ENCODE measurements at regions not wholly inside any gene's neighbourhood (a gene's known extent, or its start where the extent isn't known, plus 50 kb on each side); places are given as distances from the start of the nearest gene placed in this dataset.
A peak's percentile ranks its signal among the peaks of the same experiment; 100 is the strongest.
"Not testable (repeated sequence)": the region's sequence is repeated elsewhere in the genome, so short reads cannot be mapped to it uniquely, and the experiment has no call there.

DNA sequence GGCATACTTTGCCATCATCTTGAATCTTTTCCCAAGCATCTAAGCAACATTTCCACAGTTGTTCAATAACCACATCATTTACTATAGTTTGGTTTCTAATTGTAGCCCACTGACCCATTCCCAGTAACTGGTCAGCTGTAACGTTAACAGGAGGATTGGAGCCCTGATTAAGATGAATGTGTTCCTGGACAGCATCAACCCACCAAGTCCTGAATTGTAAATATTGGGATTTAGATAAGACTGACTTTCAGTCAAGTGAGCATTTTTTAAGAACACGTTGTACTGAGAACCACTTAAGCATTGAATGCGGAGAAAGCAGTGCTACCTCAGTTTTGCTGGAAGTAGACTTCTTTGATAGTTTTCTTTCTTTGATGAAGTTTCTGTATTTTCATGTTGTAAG, 53.3 kb upstream of the ARL4D start:
- not testable (repeated sequence) for DNase-seq (ENCODE audit: low read depth)

GRCh38 chr17:43344685-43345084, 54.1 kb upstream of the ARL4D start:
- DNase-seq (ENCODE audit: low read depth), result no peak

GRCh38 chr17:43342589-43342890, 56.3 kb upstream of the ARL4D start:
- no peak for DNase-seq (ENCODE audit: low read depth)

- no peak for DNase-seq (ENCODE audit: low read depth)
Observed at GRCh38 chr17:43341715-43342588, 56.8 kb upstream of the ARL4D start.

DNA sequence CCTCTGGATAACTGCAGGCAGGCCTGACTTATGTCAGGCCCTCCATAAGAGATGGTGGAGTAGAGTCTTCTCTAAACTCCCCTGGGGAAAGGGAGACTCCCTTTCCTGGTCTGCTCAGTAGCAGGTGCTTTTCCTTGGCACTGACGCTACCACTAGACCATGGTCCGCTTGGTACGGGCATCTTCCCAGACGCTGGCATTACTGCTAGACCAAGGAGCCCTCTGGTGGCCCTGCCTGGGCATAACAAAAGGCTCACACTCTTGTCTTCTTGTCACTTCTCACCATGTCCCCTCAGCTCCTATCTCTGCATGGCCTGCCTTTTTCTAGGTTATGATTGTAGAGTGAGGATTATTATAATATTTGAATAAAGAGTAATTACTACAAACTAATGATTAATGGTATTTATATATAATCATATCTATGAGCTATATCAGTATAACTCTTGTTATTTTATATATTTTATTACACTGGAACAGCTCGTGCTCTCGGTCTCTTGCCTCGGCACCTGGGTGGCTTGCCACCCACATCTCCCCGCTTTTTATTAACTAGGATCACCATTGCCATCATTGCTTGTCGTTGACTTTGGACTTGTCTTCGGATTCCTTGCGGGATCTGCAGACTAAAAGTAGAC, 59.8 kb upstream of the ARL4D start:
- DNase-seq (ENCODE audit: low read depth), result peak; percentile 54

GRCh38 chr17:43337684-43338428, 60.9 kb upstream of the ARL4D start:
- no peak for DNase-seq (ENCODE audit: low read depth)

DNA sequence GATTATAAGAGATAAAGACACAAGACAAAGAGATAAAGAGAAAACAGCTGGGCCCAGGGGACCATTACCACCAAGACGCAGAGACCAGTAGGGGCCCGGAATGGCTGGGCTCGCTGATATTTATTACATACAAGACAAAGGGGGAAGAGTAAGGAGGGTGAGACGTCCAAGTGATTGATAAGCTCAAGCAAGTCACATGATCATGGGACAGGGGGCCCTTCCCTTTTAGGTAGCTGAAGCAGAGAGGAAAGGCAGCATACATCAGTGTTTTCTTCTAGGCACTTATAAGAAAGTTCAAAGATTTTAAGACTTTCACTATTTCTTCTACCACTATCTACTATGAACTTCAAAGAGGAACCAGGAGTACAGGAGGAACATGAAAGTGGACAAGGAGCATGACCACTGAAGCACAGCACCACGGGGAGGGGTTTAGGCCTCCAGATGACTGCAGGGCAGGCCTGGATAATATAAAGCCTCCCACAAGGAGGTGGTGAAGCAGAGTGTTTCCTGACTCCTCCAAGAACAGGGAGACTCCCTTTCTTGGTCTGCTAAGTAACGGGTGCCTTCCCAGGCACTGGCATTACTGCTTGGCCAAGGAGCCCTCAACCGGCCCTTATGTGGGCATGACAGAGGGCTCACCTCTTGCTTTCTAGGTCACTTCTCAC, 63.9 kb upstream of the ARL4D start:
- no peak for DNase-seq (ENCODE audit: low read depth)

GRCh38 chr17:43333433-43333943, 65.3 kb upstream of the ARL4D start:
- DNase-seq (ENCODE audit: low read depth), result no peak

DNA sequence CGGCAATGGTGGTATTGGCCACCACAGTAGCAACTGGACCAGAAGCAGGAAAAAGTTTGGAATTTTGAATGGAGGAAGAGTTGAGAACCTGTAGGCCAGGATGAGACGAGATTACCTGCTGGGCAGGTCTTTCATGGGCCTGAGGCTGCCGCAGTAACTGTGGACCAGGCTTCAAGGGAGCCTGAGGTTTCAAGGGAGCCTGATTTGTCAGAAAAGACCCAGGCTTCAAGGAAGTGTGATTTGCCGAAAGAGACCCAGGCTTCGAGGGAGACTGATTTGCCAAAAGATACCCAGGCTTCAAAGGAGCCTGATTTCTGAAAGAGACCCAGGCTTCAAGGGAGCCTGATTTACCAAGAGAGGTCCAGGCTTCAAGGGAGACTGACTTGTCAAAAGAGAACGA, 66.6 kb upstream of the ARL4D start:
- no peak for DNase-seq (ENCODE audit: low read depth)

- DNase-seq (ENCODE audit: low read depth), result no peak
Observed at GRCh38 chr17:43330876-43331639, 67.7 kb upstream of the ARL4D start.

DNA sequence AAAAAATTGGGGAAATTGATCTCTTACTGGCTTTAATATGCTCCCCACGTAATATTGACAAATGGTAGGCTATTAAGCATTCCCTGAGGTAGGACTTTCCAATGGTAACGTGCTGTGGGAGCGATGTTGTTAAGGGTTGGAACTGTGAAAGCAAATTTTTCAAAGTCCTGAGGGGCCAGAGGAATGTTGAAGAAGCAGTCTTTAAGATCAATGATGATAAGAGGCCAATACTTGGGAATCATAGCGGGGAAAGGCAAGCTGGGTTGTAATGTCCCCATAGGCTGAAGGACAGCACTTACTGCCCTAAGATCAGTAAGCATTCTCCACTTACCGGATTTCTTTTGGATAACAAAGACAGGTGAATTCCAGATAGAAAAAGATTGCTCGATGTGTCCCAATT, 69.6 kb upstream of the ARL4D start:
- no peak for DNase-seq (ENCODE audit: low read depth)

- DNase-seq (ENCODE audit: low read depth), result no peak
Observed at GRCh38 chr17:43328650-43329049, 70.1 kb upstream of the ARL4D start.

- no peak for DNase-seq (ENCODE audit: low read depth)
Observed at GRCh38 chr17:43327834-43328420, 70.9 kb upstream of the ARL4D start.

- no peak for DNase-seq (ENCODE audit: low read depth)
Observed at GRCh38 chr17:43327421-43327820, 71.4 kb upstream of the ARL4D start.

DNA sequence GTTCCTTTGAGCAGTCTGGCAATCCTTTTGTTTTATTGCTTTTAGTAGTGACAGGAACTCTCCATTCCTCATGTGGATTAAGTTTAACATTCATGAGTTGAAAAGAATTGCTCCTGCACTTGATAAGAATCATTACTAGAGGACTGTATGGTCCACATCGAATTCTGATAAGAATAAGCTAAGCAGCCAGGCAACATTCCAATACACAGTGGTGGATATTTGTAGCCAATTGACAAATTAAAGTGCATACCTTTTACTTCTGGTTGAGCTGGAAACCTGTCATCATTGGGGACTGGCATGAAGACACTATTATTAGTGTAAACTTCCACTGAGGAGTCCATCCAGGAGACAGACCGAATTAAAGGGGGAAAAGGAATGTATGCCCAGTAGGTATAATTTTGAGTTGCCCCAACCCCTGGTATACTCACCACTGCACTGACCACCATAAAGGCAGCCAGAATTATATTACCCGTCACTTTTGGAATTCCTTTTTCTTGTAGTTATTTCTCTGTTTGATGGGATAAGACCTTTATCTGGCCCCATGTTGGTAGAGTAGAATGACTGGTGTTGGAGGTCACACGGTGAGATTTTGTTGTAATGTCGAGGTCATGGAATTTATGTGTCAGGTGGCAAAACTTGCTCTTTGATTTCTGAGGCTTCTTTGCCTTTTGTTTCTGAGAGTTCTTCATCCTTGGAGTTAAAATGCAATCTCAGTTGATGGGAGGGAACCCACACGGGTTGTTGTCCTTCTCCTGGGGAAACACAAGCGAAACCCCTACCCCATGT, 72.1 kb upstream of the ARL4D start:
- no peak for DNase-seq (ENCODE audit: low read depth)

DNA sequence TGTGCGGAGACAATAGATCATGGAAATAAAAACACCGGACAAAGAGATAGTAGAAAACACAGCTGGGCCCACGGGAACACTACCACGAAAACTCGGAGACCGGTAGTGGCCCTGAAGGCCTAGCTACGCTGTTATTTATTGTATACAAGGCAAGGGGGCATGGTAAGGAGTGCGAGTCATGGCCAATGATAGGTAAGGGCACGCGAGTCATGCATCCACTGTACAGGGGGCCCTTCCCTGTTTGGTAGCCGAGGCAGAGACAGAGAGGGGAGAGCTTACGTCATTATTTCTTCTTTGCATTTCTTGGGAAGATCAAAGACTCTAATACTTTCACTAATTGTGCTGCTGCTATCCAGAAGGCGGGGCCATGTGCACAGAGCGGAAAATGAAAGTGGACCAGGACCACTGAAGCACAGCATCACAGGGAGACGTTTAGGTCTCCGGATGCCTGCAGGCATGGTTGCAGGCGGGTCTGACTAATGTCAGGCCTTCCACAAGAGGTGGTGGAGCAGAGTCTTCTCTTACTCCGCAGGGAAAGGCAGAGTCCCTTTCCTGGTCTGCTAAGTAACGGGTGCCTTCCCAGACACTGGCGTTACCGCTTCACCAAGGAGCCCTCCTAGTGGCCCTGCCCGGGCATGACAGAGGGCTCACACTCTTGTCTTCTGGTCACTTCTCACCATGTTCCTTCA, 74.4 kb upstream of the ARL4D start:
- no peak for DNase-seq (ENCODE audit: low read depth)

DNA sequence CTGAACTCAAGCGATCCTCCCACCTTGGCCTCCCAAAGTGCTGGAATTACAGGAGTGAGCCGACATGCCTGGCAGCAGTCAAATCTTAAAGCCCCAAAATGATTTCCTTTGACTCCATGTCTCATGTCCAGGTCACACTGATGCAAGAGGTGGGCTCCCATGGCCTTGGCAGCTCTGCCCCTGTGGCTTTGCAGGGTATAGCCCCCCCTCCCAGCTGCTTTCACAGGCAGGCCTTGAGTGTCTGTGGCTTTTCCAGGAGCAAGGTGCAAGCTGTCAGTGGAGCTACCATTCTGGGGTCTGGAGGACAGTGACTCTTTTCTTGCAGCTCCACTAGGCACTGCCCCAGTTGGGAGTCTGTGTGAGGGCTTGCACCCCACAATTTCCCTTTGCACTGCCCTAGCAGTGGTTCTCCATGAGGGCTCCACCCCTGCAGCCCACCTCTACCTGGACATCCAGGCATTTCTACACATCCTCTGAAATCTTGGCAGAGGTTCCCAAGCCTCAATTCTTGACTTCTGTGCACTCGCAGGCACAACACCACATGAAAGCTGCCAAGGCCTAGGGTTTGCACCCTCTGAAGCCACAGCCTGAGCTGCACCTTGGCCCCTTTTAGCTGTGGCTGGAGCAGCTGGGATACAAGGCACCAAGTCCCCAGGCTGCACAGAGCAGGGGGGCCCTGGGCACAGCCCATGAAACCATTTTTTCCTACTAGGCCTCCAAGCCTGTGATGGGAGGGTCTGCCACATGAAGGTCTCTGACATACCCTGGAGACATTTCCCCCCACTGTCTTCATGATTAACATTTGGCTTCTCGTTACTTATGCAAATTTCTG, 79.3 kb upstream of the ARL4D start:
- DNase-seq (ENCODE audit: low read depth), result no peak

DNA sequence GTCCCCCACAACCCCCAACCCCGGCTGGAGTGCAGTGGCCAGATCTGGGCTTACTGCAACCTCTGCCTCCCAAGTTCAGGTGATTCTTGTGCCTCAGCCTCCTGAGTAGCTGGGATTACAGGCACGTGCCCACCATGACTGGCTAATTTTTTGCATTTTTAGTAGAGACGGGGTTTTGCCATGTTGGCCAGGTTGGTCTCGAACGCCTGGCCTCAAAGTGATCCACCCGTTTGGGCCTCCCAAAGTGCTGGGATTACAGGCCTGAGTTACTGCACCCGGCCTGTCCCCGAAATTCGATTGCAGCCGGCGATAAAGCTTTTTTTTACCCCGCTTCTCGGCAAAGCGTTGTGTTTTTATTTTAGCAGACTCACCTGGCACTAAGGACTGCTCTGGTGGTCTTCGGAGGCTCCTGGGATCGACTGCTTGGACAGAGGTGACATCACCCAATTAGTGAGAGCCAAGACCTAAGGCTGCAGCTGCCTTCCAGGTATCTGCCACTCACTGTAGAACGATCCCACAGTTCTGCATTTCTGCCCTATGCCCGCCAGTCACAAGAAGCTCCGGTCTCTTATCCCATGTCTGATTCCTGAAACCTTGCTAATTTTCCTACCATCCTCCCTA, 82.2 kb upstream of the ARL4D start:
- DNase-seq (ENCODE audit: low read depth), result no peak

All from stimulated activated CD4-positive, alpha-beta T cell treated with anti-CD3 and anti-CD28 coated beads, Interleukin-2, amount 100 ng/mL, for 4 hours (primary cell).